Neural progenitor cell (in vitro differentiated cells): ENCODE measurements at regions not wholly inside any gene's neighbourhood (a gene's known extent, or its start where the extent isn't known, plus 50 kb on each side); places are given as distances from the start of the nearest gene placed in this dataset.

Experiments
- DNase-seq: peaks from one replicate; pipeline ENCODE4 v3.0.0-alpha.2; 2016; ENCODE audit warnings: low spot score
- H2AFZ ChIP-seq: fragments of 200-600 bp; sonication (generic); replicated peaks from 2 replicates; pipeline ENCODE4 v1.6.1; 2016; ENCODE audit warnings: antibody characterized with exemption
- H3F3A ChIP-seq: fragments of 200-600 bp; sonication (generic); 2 replicates; pipeline ENCODE4 v1.6.1; 2016; ENCODE audit warnings: antibody characterized with exemption, low read depth
- H3K27ac ChIP-seq: fragments of 200-600 bp; sonication (generic); 2 replicates; pipeline ENCODE4 v1.5.1; 2016; ENCODE audit warnings: mild to moderate bottlenecking
- H3K27me3 ChIP-seq: fragments of 200-600 bp; sonication (generic); 2 replicates; pipeline ENCODE4 v1.6.1; 2016; ENCODE audit warnings: mild to moderate bottlenecking, moderate library complexity
- H3K36me3 ChIP-seq: fragments of 200-600 bp; sonication (generic); 2 replicates; pipeline ENCODE4 v1.5.1; 2016
- H3K4me1 ChIP-seq: fragments of 200-600 bp; sonication (generic); 2 replicates; pipeline ENCODE4 v1.6.1; 2016; ENCODE audit warnings: mixed run types
- H3K4me2 ChIP-seq: fragments of 200-600 bp; sonication (generic); 2 replicates; pipeline ENCODE4 v1.6.1; 2016
- H3K4me3 ChIP-seq: fragments of 200-600 bp; sonication (generic); 2 replicates; pipeline ENCODE4 v1.5.1; 2016
- H3K79me2 ChIP-seq: fragments of 200-600 bp; sonication (generic); 2 replicates; pipeline ENCODE4 v1.6.1; 2016; ENCODE audit warnings: low read depth
- H3K9ac ChIP-seq: fragments of 200-600 bp; sonication (generic); 2 replicates; pipeline ENCODE4 v1.6.1; 2016
- H3K9me3 ChIP-seq: fragments of 200-600 bp; sonication (generic); 2 replicates; pipeline ENCODE4 v1.5.1; 2016; ENCODE audit warnings: low read depth
- H4K20me1 ChIP-seq: fragments of 200-600 bp; sonication (generic); 2 replicates; pipeline ENCODE4 v1.6.1; 2016; ENCODE audit warnings: low read depth
- H3K27ac Mint-ChIP-seq: 3 replicates; pipeline ENCODE4 v1.8.0; 2021; ENCODE audit warnings: mixed read lengths
- H3K27me3 Mint-ChIP-seq: 2 replicates; pipeline ENCODE4 v1.8.0; 2022; ENCODE audit warnings: low read depth, mild to moderate bottlenecking, inconsistent platforms, moderate library complexity, mixed read lengths; ENCODE audit not compliant: insufficient read depth
- H3K36me3 Mint-ChIP-seq: 3 replicates; pipeline ENCODE4 v1.8.0; 2021; ENCODE audit warnings: mixed read lengths
- H3K4me1 Mint-ChIP-seq: 3 replicates; pipeline ENCODE4 v1.8.0; 2021; ENCODE audit warnings: mixed read lengths
- H3K4me3 Mint-ChIP-seq: 3 replicates; pipeline ENCODE4 v1.8.0; 2021; ENCODE audit warnings: mild to moderate bottlenecking, moderate library complexity, mixed read lengths
- H3K9me3 Mint-ChIP-seq: 3 replicates; pipeline ENCODE4 v1.8.0; 2020; ENCODE audit warnings: mixed read lengths
- CTCF ChIP-seq: fragments of 200-600 bp; sonication (generic); IDR thresholded peaks from 2 replicates; pipeline ENCODE4 v1.5.1; 2017; ENCODE audit warnings: antibody characterized with exemption, mild to moderate bottlenecking
- EZH2 ChIP-seq: fragments of 200-600 bp; sonication (generic); IDR thresholded peaks from 2 replicates; pipeline ENCODE4 v1.6.1; 2017; ENCODE audit warnings: antibody characterized with exemption, mild to moderate bottlenecking, moderate library complexity
- EZH2phosphoT487 ChIP-seq: fragments of 200-600 bp; sonication (generic); IDR thresholded peaks from 2 replicates; pipeline ENCODE4 v1.6.1; 2017; ENCODE audit warnings: antibody characterized with exemption

- Histone ChIP-seq H3F3A (no peaks in the 10 kb centered on the region), H3K4me1 (peaks cover 14% of the 10 kb centered on the region), H3K4me2 (no peak overlapping the region), H2AFZ (no peak overlapping the region), H3K36me3 (no peaks in the 10 kb centered on the region), H3K27me3 (no peaks in the 10 kb centered on the region), H3K4me3 (no peak overlapping the region), H3K9me3 (no peaks in the 10 kb centered on the region), H3K27ac (no peak overlapping the region), H4K20me1 (no peaks in the 10 kb centered on the region), H3K79me2 (no peaks in the 10 kb centered on the region), H3K9ac (no peak overlapping the region)
- H3K27ac Mint-ChIP-seq = no peak overlapping the region
- DNase-seq = no peak
- H3K4me3 Mint-ChIP-seq = no peak overlapping the region
- H3K27me3 Mint-ChIP-seq = no peaks in the 10 kb centered on the region
- no peaks in the 10 kb centered on the region for H3K36me3 Mint-ChIP-seq
- H3K9me3 Mint-ChIP-seq = no peaks in the 10 kb centered on the region
- peaks cover 9% of the 10 kb centered on the region for H3K4me1 Mint-ChIP-seq
- no peak for TF ChIP-seq EZH2phosphoT487
- TF ChIP-seq EZH2 = no peak
- TF ChIP-seq CTCF = no peak
Measured at GRCh38 chr1:238652346-238652968, 733.9 kb upstream of the CHRM3 start.

GRCh38 chr1:238649200-238649599 is 737.2 kb upstream of the CHRM3 start:
- H2AFZ ChIP-seq = no peak overlapping the region
- no peaks in the 10 kb centered on the region for H3K9me3 ChIP-seq
- no peaks in the 10 kb centered on the region for H3K9me3 Mint-ChIP-seq
- no peak for TF ChIP-seq CTCF
- no peak for TF ChIP-seq EZH2phosphoT487
- no peak for TF ChIP-seq EZH2
- H3K79me2 ChIP-seq = no peaks in the 10 kb centered on the region
- no peak overlapping the region for H3K4me3 ChIP-seq
- peaks cover 16% of the 10 kb centered on the region for H3K4me1 ChIP-seq
- H3K27ac Mint-ChIP-seq = no peak overlapping the region
- no peaks in the 10 kb centered on the region for H4K20me1 ChIP-seq
- H3K9ac ChIP-seq = no peak overlapping the region
- H3K4me1 Mint-ChIP-seq = peaks cover 9% of the 10 kb centered on the region
- no peaks in the 10 kb centered on the region for H3K36me3 ChIP-seq
- H3K4me2 ChIP-seq = no peak overlapping the region
- DNase-seq = peak; percentile 7
- no peaks in the 10 kb centered on the region for H3K36me3 Mint-ChIP-seq
- no peak overlapping the region for H3K27ac ChIP-seq
- H3K27me3 ChIP-seq = no peaks in the 10 kb centered on the region
- no peaks in the 10 kb centered on the region for H3F3A ChIP-seq
- no peaks in the 10 kb centered on the region for H3K27me3 Mint-ChIP-seq
- H3K4me3 Mint-ChIP-seq = no peak overlapping the region

- Histone ChIP-seq H2AFZ (no peak overlapping the region), H3K9me3 (no peaks in the 10 kb centered on the region), H3K4me3 (no peak overlapping the region), H3K27ac (no peak overlapping the region), H3K9ac (no peak overlapping the region), H3K4me1 (peaks cover 16% of the 10 kb centered on the region), H3K36me3 (no peaks in the 10 kb centered on the region), H3K27me3 (no peaks in the 10 kb centered on the region), H3K4me2 (no peak overlapping the region), H3F3A (no peaks in the 10 kb centered on the region), H3K79me2 (no peaks in the 10 kb centered on the region), H4K20me1 (no peaks in the 10 kb centered on the region)
- Mint-ChIP-seq H3K4me3 (no peak overlapping the region), H3K27me3 (no peaks in the 10 kb centered on the region), H3K4me1 (peaks cover 9% of the 10 kb centered on the region), H3K27ac (no peak overlapping the region), H3K9me3 (no peaks in the 10 kb centered on the region), H3K36me3 (no peaks in the 10 kb centered on the region)
- DNase-seq = no peak
- TF ChIP-seq EZH2phosphoT487 (no peak), CTCF (no peak), EZH2 (no peak)
Measured at GRCh38 chr1:238648751-238649150, 737.6 kb upstream of the CHRM3 start.
